Glutamatergic neuron (in vitro differentiated cells): ENCODE measurements at regions not wholly inside any gene's neighbourhood (a gene's known extent, or its start where the extent isn't known, plus 50 kb on each side); places are given as distances from the start of the nearest gene placed in this dataset.
"Not testable (repeated sequence)": the region's sequence is repeated elsewhere in the genome, so short reads cannot be mapped to it uniquely, and the experiment has no call there.

Experiments used
- DNase-seq: peaks from one replicate; pipeline ENCODE4 v3.0.0; 2022
- H3K27ac Mint-ChIP-seq: one replicate; pipeline ENCODE4 v1.8.0; 2020; ENCODE audit warnings: mild to moderate bottlenecking, mixed read lengths, inconsistent platforms; ENCODE audit not compliant: unreplicated experiment
- H3K27me3 Mint-ChIP-seq: one replicate; pipeline ENCODE4 v1.8.0; 2020; ENCODE audit warnings: mild to moderate bottlenecking, moderate library complexity, mixed read lengths, inconsistent platforms; ENCODE audit not compliant: unreplicated experiment
- H3K36me3 Mint-ChIP-seq: one replicate; pipeline ENCODE4 v1.8.0; 2020; ENCODE audit warnings: mild to moderate bottlenecking, mixed read lengths, inconsistent platforms; ENCODE audit not compliant: unreplicated experiment
- H3K4me1 Mint-ChIP-seq: one replicate; pipeline ENCODE4 v1.8.0; 2020; ENCODE audit warnings: mild to moderate bottlenecking, low read depth, mixed read lengths, inconsistent platforms; ENCODE audit not compliant: unreplicated experiment
- H3K4me3 Mint-ChIP-seq: one replicate; pipeline ENCODE4 v1.8.0; 2020; ENCODE audit warnings: mild to moderate bottlenecking, mixed read lengths, inconsistent platforms; ENCODE audit not compliant: unreplicated experiment
- H3K9me3 Mint-ChIP-seq: one replicate; pipeline ENCODE4 v1.8.0; 2020; ENCODE audit warnings: mild to moderate bottlenecking, moderate library complexity, mixed read lengths, inconsistent platforms; ENCODE audit not compliant: unreplicated experiment
- CTCF ChIP-seq: fragments of 200-600 bp; sonication (generic); IDR thresholded peaks from one replicate; pipeline ENCODE4 v1.5.0; 2021; ENCODE audit not compliant: partially characterized antibody, unreplicated experiment

- Mint-ChIP-seq H3K36me3 (no peaks in the 10 kb centered on the region), H3K9me3 (peaks cover 3% of the 10 kb centered on the region), H3K4me1 (peaks cover 6% of the 10 kb centered on the region), H3K27ac (no peak overlapping the region), H3K27me3 (peaks cover 3% of the 10 kb centered on the region), H3K4me3 (no peak overlapping the region)
- DNase-seq, result no peak
- TF ChIP-seq CTCF, result no peak
Measured at GRCh38 chr16:63882576-63882975, 1239.3 kb downstream of the CDH11 start.

DNA sequence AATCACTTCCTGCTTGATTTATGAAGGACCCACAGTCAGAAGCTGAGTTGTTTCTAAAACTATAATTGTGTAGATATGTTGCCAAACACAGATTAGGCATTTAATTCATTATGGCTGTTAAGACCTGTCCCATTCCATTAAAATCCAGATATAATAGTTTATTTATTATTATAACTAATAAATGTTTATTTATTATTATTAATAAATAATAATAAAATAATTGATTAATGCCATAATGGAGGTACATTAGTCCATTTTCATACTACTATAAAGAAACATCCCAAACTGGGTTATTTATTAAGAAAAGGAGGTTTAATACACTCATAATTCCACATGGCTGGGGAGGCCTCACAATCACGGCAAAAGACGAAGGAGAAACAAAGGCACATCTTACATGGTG is 1240.9 kb downstream of the CDH11 start:
- H3K4me3 Mint-ChIP-seq, result no peak overlapping the region
- peaks cover 6% of the 10 kb centered on the region for H3K4me1 Mint-ChIP-seq
- peaks cover 3% of the 10 kb centered on the region for H3K9me3 Mint-ChIP-seq
- no peak for TF ChIP-seq CTCF
- H3K36me3 Mint-ChIP-seq, result no peaks in the 10 kb centered on the region
- DNase-seq, result no peak
- H3K27me3 Mint-ChIP-seq, result peaks cover 3% of the 10 kb centered on the region
- no peak overlapping the region for H3K27ac Mint-ChIP-seq

- DNase-seq, result no peak
- Mint-ChIP-seq H3K27me3 (peaks cover 3% of the 10 kb centered on the region), H3K9me3 (peaks cover 3% of the 10 kb centered on the region), H3K36me3 (no peaks in the 10 kb centered on the region), H3K4me3 (no peak overlapping the region), H3K4me1 (peaks cover 1% of the 10 kb centered on the region), H3K27ac (no peak overlapping the region)
- no peak for TF ChIP-seq CTCF
Measured at GRCh38 chr16:63877401-63877800, 1244.5 kb downstream of the CDH11 start.

- Mint-ChIP-seq H3K27ac (no peak overlapping the region), H3K4me1 (no peaks in the 10 kb centered on the region)
Measured at GRCh38 chr16:63876103-63876502, 1245.8 kb downstream of the CDH11 start.

GRCh38 chr16:63860700-63861099 is 1261.2 kb downstream of the CDH11 start:
- H3K27ac Mint-ChIP-seq, H3K27me3 Mint-ChIP-seq, H3K4me3 Mint-ChIP-seq, H3K4me1 Mint-ChIP-seq, H3K36me3 Mint-ChIP-seq, DNase-seq, H3K9me3 Mint-ChIP-seq: not testable (repeated sequence)

More at GRCh38 chr16:63876103-63876502, 1245.8 kb downstream of the CDH11 start:
- no peak for DNase-seq
- Mint-ChIP-seq H3K9me3 (no peaks in the 10 kb centered on the region), H3K27me3 (no peaks in the 10 kb centered on the region), H3K4me3 (no peak overlapping the region), H3K36me3 (no peaks in the 10 kb centered on the region)
- TF ChIP-seq CTCF, result no peak

GRCh38 chr16:63856537-63856936 is 1265.3 kb downstream of the CDH11 start:
- Mint-ChIP-seq H3K4me3 (no peak overlapping the region), H3K36me3 (no peaks in the 10 kb centered on the region), H3K4me1 (no peaks in the 10 kb centered on the region), H3K27ac (no peak overlapping the region), H3K9me3 (no peaks in the 10 kb centered on the region), H3K27me3 (no peaks in the 10 kb centered on the region)
- TF ChIP-seq CTCF, result no peak
- no peak for DNase-seq
